MM.1S (cell line): ENCODE measurements at regions not wholly inside any gene's neighbourhood (a gene's known extent, or its start where the extent isn't known, plus 50 kb on each side); places are given as distances from the start of the nearest gene placed in this dataset.

Source experiments
- EZH2phosphoT487 ChIP-seq: fragments of 300-600 bp; sonication (generic); IDR thresholded peaks from 2 replicates; pipeline ENCODE4 v1.6.1; 2018; ENCODE audit warnings: antibody characterized with exemption, low read length
- TF ChIP-seq, protein P1 (sequence below): fragments of 300-600 bp; sonication (generic); IDR thresholded peaks from 2 replicates; pipeline ENCODE4 v1.5.1; 2016; ENCODE audit warnings: antibody characterized with exemption, low read length, mixed read lengths

DNA sequence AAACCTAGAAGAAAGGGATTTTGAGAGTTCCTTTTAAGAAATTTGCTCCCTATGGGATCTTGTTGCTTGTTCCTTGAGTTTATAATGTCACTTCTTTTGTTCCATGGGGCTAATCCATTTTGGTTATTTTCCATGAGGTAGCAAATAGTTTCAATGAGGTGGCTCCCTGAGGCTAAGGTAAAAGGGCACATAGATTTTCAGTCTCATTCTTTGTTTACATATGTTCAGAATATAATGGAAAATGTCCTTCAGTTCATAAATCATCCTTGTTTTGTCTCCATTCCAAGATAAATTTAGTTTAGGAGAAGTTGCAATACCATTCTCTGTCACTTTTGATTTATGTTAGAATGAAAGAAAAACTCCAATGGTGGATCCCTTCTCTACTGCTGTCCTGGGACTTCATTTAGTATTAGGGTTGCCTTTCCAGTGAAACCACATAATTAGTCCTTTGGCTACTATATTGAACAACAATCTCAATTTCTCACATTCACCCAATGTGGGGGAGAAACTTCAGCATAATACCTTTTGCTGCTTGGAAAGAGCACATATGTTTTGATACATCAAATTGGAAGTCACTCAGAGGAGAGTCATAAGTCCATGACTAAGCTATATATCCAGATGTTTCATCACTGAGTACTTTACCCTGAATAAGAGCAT lies 80.9 kb upstream of the ADAMTS5 start:
- TF ChIP-seq, protein P1, sequence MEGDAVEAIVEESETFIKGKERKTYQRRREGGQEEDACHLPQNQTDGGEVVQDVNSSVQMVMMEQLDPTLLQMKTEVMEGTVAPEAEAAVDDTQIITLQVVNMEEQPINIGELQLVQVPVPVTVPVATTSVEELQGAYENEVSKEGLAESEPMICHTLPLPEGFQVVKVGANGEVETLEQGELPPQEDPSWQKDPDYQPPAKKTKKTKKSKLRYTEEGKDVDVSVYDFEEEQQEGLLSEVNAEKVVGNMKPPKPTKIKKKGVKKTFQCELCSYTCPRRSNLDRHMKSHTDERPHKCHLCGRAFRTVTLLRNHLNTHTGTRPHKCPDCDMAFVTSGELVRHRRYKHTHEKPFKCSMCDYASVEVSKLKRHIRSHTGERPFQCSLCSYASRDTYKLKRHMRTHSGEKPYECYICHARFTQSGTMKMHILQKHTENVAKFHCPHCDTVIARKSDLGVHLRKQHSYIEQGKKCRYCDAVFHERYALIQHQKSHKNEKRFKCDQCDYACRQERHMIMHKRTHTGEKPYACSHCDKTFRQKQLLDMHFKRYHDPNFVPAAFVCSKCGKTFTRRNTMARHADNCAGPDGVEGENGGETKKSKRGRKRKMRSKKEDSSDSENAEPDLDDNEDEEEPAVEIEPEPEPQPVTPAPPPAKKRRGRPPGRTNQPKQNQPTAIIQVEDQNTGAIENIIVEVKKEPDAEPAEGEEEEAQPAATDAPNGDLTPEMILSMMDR, result no peak
- no peak for TF ChIP-seq EZH2phosphoT487
